LNCaP clone FGC (cell line): ENCODE measurements at regions not wholly inside any gene's neighbourhood (a gene's known extent, or its start where the extent isn't known, plus 50 kb on each side); places are given as distances from the start of the nearest gene placed in this dataset.
A peak's percentile ranks its signal among the peaks of the same experiment; 100 is the strongest.

Experiments
- DNase-seq: peaks from one replicate; pipeline ENCODE4 v3.0.0-alpha.2; 2011; ENCODE audit warnings: low read depth
- H3K4me3 ChIP-seq: 2 replicates; pipeline ENCODE4 v1.5.1; 2011; ENCODE audit warnings: mild to moderate bottlenecking, low read depth, low read length, control low read depth
- TF ChIP-seq, protein P1 (sequence below): IDR thresholded peaks from 2 replicates; pipeline ENCODE4 v1.5.1; 2012; ENCODE audit warnings: mild to moderate bottlenecking; ENCODE audit not compliant: control insufficient read depth, insufficient read depth; ENCODE audit errors: extremely low read depth

DNA sequence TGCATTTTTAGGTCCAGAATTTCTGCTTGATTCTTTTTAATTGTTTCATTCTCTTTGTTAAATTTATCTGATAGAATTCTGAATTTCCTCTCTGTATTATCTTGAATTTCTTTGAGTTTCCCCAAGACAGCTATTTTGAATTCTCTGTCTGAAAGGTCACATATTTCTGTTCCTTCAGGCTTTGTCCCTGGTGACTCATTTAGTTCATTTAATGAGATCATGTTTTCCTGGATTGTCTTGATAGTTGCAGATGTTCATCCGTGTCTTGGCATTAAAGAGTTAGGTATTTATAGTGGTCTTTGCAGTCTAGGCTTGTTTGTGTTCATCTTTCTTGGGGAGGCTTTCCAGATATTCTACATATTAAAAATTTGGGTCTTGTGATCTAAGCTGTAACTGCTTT lies 694.8 kb upstream of the CCDC179 start:
- TF ChIP-seq, protein P1, sequence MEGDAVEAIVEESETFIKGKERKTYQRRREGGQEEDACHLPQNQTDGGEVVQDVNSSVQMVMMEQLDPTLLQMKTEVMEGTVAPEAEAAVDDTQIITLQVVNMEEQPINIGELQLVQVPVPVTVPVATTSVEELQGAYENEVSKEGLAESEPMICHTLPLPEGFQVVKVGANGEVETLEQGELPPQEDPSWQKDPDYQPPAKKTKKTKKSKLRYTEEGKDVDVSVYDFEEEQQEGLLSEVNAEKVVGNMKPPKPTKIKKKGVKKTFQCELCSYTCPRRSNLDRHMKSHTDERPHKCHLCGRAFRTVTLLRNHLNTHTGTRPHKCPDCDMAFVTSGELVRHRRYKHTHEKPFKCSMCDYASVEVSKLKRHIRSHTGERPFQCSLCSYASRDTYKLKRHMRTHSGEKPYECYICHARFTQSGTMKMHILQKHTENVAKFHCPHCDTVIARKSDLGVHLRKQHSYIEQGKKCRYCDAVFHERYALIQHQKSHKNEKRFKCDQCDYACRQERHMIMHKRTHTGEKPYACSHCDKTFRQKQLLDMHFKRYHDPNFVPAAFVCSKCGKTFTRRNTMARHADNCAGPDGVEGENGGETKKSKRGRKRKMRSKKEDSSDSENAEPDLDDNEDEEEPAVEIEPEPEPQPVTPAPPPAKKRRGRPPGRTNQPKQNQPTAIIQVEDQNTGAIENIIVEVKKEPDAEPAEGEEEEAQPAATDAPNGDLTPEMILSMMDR, result no peak
- no peak overlapping the region for H3K4me3 ChIP-seq
- DNase-seq, result no peak

DNA sequence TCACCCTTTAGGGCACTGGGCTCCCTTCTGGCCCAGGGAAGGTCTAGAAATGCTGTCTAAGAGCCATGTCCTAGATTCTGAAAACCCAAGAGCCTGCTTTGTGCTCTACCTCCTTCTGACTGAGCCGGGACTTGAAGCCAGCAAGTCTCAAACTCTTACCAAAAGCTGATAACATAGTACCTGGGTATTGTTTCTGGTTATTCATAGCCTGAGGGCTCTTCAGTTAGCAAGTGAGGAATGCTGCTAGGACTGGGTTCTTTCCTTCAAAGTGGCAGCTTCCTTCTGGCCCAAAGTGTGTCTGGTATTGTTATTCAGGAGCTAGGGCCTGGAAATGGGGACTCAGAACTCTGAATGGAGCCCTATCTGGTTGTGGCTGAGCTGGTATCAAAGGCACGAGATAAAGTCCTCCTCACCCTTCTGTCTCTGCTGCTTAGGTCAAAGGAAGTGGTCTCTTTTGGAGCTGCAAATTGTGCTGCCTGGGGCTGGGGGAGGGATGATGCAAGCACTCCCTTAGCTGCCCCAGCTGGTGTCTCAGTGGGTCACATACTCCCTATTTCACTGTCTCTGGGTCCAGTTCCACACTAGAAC lies 696.0 kb upstream of the CCDC179 start:
- no peak for DNase-seq
- TF ChIP-seq, protein P1, result no peak
- H3K4me3 ChIP-seq, result no peak overlapping the region

DNA sequence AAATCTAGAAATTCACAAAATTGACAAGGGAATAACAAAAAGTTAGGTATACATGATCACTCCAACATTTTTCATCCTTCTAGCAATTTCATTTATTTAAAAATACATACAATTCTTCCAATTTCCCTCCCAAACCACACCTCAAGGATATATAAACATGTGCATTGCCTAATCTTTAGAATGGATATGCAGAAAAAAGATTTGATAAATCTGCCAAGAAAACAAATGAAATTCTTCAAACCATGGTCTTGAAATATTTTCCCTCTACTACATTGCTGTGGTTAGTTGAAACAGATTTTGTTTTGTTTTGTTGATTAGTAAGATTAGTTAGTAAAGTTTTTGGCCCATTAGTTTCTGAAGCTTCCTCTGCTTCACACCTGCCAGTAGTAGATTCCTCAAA lies 703.3 kb upstream of the CCDC179 start:
- TF ChIP-seq, protein P1, result no peak
- no peak for DNase-seq
- H3K4me3 ChIP-seq, result no peak overlapping the region

DNA sequence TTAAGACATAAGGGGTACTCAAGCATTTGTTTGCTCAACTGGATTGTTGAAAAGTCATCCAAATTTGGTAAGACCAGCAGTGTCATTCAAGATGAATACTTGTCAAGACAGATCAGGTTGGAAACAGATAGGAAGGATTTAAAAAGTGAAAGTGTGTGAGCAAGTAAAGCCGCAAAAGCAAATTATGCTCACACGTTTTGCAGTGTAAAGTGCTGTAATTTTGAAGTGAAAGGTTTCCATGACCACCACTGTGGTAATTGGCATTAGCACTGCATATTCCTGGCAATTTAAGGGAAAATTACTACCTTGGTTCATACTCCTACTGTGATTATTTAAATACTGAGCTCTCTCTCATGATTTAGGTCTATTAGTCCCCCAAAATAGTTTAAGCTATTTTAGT lies 704.1 kb upstream of the CCDC179 start:
- no peak for DNase-seq
- TF ChIP-seq, protein P1, result no peak
- H3K4me3 ChIP-seq, result no peak overlapping the region

DNA sequence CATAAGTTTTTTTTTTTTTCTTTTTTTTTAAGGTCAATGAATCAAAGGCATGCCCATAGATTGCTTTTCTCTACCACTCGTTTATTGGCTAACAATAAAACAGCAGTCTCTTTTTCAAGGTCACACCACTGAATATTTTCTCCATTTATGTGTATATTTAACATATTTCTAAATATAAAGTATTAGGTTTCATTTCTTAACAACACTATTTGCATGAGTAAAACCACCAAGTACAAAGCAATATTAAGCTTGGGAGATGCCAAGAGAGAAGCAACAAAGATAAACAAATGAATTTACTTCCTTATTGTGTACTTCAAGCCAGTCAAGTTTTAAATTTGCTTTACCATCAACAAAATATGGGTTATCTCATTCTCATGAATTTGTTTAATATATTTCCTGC lies 708.9 kb upstream of the CCDC179 start:
- TF ChIP-seq, protein P1, result no peak
- no peak overlapping the region for H3K4me3 ChIP-seq
- peak; percentile 50 for DNase-seq

DNA sequence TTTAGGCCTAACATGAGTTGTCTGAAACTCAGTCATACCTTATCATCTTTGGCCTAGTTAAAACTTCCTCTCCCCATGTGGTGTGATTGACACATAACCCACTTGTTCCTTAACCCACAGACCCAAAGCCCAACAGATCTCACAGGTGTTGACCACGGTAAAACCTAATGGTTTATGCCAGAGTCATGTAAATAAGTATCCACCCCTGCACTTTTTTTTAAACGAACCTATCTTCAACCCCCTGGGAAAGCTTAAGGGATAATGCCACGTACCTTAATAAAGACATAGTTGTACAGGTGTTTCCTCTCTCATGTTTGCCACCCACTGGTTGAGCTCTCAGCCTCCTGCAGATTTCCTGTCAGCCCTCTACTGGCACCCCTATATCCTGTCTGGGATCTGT lies 709.3 kb upstream of the CCDC179 start:
- DNase-seq, result no peak
- no peak overlapping the region for H3K4me3 ChIP-seq
- TF ChIP-seq, protein P1, result no peak

DNA sequence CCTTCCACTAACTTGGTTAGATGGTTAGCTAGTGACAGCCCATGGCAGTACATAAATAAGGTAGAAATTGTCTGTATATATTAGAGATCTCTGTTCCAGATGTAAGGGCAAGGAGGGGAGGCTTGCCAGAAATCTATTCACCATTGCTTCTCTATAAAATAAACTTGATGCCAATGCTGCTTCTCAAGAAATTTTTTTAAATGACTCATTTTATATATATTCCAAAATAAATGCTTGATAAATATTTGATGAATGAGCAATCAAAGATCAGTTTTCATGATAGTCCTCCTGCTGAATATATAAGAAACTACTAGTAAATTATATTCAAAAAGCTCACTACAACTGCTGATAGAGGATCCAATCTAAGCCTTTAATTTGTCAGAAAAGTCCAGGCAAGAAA lies 710.6 kb upstream of the CCDC179 start:
- no peak for DNase-seq
- TF ChIP-seq, protein P1, result no peak
- no peak overlapping the region for H3K4me3 ChIP-seq
